Dermis microvascular lymphatic vessel endothelial cell (primary cell): ENCODE measurements at regions not wholly inside any gene's neighbourhood (a gene's known extent, or its start where the extent isn't known, plus 50 kb on each side); places are given as distances from the start of the nearest gene placed in this dataset.
A peak's percentile ranks its signal among the peaks of the same experiment; 100 is the strongest.
"Not testable (repeated sequence)": the region's sequence is repeated elsewhere in the genome, so short reads cannot be mapped to it uniquely, and the experiment has no call there.

Source experiments
- DNase-seq, 2 donors: peaks; one replicate each; pipeline versions ENCODE4 v3.0.0 to v3.0.0-alpha.2; 2010; ENCODE audit warnings: low read depth in 2 of 2

DNA sequence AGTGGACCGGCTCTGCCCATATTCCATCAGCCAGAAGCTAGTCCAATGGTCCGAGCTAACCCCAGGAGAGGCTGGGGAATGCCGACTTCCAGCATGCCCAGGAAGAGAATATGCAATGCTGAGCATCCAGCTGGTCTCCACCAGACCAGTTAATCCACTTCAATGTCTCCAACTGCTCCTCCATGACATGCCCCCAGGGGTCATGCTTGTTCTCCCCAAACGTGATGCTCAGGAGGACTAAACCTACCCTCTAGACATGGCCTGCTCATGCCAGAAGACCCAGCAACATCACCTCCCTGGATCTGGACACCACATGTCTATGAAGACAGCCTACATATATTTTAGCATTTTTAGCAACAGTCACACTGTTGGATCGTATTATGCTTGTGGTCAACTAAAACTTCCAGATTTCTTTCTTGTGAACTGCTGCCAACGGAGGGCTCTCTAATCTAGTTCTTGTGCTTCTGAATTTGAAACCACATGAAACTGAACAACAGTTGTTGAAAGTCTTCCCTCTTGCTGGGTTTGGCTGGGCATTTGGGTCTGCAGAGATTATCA is 245.1 kb downstream of the SOX9 start:
- DNase-seq: no peak

DNA sequence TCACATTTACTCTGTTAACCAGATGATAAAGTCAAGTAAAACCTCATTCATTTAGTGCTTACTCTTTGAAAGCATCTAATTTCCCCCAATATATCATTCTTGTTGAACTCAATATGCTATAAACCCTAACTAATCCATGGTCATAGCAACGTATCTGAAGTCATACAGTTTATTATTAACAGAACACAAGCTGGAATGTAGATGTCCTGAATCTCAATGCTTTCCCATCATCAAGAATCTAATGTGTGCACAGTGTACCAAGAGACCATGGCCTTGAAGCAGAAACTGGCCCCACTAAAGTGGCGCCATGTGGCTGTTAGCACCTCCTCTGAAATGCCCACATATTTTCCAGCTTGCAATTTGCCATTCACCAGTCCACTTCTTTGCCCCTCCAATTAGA is 245.8 kb downstream of the SOX9 start:
- DNase-seq: no peak

DNA sequence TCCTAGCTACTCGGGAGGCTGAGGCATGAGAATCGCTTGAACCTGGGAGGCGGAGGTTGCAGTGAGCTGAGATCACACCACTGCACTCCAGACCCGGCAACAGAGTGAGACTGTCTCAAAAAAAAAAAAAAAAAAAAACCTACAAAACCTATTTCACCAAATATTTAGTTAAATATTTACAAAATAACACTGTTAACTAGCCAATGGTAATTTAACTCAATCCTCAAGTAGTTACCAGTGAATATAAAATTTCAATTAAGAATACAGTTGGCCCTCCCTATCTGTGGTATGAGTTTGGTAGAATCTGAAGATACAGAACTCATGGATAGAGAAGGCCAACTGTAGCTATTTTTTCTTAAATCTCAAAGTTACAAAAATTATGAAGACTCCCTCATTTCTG is 247.4 kb downstream of the SOX9 start:
- no peak for DNase-seq

DNA sequence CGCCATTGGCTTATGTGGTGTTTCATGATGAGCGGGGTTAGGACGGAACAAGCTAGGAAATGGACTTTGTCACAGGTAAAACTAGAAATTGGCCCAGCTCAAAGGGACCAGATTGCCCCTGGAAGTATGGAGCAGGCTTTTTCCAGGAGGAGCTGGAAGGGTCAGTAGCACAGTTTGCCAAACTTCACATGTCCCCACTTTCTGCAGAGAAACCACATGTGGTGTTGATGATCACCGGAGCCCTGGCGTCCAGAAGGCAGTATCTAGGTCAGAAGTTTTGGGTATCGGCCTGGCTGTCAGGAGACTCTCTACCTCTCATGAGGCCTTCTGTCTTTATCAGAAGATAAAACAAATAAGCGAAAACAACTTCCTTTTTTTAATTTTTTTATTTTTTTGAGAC is 248.5 kb downstream of the SOX9 start:
- DNase-seq: no peak

DNA sequence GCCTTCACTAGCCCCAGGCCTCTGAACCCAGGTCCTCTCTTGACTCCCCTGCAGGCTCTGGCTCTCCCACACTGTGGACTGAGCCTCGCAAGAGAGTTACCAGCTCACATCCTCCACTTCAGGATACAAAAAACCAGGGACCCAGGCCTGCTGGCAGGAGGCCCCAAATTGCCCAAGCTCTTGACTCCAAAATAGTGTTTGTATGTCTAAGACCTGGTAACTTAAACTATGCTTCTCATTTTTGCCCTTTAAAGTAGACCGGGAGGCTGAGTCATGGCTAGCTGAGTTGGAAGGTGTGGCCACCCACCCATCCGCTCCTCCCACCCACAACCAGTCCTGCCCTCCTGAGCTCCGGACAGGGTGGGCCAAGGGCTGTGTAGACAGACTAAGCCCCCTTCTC is 250.0 kb downstream of the SOX9 start:
- no peak for DNase-seq

DNA sequence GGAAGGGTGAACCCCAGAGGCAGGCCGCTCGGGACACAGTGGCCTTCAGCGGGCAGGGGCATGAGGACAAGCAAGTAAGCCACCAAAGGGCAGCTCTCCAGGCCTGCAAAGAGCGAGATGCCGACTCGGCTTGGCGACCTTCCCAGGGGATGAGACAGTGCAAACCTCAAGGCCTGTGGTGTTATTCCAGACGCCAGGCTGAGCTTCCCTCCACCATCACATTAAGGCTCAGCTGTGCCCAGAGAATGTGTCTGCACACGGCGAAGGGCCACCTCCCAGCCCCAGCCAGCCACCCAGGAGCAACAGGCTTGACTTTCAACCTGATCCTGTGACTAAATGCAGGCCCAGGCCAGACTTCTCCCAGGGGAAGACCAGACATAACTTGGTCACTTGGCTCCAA is 251.4 kb downstream of the SOX9 start:
- no peak for DNase-seq

DNA sequence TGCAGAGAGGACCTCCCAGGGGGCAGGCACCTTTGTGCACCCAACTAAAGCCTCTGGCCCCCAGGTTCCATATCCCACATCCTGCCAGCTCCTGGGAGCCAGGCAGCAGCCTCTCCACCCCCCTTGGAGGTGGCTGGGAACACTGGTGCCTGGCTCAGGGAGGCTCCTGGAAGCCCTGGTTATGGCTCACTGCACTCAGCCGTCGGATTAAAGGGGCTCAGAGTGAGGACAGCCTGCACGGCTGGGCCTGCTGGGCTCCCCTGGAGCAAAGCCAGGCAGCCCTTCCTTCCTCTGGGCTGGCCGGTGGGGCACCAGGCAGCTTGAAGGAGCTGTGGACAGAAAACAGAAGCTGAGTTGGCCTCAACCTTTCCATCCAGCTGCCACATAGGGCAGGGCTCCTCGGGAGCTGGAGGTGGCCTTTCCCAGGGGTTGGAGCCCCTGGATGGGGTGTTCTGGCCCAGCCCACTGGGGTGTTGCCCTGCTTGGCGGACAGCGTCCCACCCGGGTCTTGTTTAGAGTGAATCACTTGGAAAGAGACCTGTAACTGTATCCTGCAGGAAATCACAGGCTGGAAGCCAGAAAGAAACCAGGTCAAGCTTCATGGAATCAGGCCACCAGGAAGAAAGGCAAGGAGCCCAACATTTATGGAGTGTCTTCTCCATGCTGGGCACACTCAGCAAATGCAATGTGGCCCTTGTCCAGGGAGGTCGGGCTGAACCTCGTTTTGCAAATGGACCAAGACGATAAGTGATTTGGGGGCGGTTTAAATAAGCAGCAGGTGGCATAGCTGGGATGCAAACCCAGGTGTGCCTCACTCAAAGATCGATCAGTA is 253.3 kb downstream of the SOX9 start:
- DNase-seq: peak in 1 of 2 donors; percentile 26

DNA sequence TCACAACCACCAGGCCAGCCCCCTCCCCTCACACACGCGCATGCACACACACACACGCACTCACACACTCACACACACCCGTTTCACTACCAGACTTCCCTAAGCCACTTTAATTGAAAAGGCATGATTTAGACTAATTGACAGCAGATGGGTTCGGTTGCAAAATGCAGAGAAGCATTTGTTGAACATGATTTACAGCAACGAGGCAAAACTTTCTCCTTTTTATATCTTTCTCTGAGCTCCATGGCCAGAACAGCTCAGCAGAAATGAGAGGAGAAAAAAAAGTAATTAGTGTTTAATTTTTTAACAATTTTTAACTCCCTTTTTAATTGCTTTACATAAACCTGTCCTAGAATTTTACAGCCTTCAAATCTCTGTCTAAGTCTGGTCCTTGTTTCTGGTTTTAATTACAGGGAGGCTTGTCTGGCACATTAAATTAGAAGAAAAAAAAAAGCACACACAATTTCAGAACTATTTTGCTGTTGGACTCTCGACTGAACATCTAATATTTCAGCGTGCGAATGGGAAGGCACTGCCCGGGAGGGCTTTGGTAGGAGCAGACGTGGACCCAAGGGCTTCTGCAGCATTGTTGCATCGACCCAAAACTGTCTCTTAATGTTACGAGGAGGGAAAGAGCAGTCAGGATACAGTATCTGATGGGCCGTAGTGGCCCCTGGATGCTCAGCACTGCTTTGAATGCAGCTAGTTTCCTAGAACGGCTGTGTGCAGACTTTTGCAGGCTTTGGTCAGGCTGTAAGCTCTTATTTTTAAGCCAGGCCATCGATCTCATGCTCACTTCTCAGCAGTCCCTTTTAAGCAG is 255.9 kb downstream of the SOX9 start:
- DNase-seq: no peak

DNA sequence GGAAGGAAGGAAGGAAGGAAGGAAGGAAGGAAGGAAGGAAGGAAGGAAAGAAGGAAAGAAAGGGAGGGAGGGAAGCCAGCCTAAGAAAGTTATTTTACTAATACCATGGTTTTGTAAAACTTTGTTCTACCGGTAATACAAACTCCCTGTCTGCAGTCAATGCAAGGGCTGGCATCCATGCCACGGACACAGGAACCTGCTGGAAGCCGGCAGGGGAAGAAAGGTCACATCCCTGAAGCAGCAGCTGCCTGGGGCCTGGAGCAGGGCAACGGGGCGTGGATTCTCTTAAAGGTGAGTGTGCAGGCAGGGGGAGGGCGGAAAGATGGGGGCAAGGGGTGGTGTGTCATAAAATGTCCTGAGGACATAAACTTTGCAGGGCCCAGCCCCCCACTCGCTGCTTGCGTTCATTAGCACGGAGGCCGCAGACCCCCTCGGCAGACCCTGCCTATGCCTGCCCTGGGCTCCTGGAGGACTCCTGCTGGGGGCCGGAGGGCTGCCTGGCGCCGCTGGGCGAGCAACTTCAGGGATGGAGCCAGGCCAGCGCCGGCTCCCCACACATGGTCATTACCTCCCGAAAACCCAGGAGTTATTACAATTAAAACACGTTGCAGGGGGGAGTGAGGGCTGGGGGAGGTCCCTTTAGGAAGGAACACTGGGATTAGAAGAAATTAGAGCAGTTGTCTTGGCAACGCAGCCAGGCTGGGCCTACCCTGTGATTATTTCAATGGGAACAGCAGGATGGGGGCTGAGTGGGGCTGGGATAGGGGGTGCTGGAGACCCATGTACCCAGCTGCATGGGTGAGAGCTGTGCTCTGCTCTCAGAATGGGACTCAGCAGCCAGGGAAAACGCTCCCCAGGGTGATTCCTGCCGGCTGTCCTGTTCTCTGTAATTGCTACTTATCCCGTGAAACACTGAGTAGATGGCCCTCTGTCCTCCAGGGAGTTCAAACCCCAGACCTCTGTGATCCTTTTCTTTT is 257.9 kb downstream of the SOX9 start:
- no peak for DNase-seq

DNA sequence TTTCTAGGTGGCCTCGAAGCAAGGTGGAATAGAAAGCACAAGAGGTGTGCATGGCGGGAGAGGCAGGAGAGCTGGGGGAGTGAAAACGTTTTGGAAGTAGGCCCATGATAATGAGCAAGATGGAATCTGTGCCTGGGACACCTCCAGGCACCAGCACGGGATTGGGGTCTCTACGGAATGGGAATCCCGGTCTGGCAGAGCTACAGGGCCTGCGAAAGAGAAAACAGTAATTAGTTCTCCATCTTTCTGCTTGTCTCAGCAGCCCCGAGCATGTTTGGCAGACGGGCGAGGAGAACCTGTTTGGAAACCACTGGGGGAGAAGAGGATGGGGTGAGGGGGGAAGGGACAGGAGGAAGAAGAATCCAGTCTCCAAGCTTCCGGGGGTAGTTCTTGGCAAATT is 258.7 kb downstream of the SOX9 start:
- no peak for DNase-seq

DNA sequence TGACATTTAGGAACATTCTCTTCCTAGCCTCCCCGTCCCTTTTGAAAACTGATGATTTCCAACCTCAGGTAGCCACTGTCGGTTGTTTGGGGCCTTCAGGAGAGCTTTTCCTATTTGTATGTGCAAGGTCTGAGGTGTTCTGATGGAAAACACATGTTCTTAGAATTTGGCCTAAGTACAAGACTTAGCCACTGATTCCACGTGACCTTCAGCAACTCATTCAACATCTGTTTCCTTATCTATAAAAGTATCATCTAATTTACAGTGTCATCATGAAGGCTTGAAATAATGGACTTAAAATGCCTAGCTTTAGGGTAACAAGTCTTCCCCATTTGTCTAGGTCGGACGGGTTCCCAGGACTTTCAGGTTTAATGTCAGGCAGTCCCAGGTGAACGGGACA is 259.3 kb downstream of the SOX9 start:
- no peak for DNase-seq

DNA sequence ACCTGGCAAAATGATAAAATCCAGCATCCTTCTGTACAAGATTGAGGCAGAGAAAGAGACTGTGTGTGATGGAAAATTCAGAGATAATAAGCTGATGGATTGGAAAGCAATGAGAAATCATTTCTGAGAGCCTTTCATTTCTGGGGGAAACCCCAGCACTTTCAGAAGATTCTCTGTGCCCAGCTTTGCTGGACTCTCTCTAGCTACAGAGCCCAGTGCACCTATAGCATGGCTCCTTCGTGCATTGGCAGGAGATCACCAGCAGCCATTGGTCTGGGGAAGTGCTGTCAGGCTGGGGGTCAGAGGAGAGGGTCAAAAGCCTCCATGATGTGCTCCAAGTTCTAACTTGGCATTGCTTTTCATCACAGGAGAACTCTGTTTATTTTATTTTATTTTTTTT is 259.9 kb downstream of the SOX9 start:
- no peak for DNase-seq

DNA sequence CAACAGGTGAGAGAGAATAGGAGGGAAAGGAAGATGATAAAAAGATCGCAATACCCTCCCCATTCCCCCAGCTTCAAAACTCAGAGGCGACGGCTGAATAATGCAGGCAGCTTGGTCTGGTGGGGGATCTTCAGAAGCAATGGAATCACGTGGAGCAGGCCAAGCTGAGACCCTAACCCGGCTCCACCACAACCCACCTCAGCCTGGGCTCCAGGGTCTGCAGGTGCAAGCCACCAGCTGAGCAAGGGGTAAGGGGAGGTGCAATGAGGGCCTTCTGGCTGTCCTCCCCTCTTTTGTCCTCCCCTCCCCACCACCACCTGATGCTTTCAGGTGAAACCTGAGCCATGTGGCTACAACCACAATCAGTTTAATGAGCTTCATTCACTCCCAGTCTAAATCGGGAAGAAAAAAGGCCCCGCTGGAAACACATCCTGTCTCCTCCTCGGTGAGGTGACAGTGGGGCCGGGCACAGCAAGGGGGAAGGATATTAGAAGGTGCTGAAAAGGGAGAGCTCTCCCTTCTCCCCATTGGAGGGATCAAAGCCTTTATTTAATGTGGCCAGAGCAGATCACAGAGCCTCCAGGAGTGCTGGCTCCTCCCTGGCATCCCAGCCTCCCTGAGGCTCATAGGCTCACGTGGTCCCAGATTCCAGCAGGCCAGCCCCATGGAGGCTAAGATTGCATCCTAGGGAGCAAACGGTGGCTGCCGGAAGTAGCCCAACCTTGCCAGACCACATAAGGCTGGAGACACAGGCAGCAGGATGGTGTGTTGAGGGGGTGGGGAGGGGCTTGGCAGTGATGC is 261.0 kb downstream of the SOX9 start:
- no peak for DNase-seq

DNA sequence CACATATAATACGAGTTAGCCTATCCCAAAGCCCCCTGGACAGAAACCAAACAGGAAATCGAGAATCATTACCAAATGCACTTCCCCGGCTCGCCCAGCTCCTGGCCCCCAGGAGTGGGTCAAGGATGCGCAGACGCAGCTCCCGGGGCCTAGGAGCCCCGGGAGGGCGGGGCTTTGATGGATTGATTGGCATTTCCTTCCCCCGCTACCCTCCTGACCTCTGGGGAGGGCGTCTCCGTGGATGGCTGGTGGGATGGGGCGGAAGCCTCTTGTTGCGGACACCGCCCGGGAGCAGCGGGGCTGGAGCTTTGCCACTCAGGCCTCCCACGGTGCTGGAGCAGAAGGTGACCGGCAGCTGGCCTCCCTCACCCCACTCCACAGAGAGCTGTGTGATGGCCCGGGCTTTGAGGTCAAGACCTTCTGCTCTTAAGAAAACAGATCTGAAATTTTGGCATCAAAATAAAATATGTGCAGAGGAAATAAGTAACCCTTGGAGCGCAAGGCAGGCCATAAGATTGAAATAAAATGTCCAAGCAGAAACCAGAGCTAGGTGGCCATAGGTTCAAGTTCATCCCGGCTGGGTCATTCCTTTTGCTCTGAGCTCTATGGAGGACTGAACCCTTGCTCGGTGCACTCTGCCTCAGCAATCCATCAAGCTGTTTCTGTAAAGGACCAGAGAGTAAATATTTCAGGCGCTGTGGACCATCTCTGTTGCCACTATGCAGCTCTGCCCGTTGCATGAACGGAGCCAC is 262.3 kb downstream of the SOX9 start:
- no peak for DNase-seq

DNA sequence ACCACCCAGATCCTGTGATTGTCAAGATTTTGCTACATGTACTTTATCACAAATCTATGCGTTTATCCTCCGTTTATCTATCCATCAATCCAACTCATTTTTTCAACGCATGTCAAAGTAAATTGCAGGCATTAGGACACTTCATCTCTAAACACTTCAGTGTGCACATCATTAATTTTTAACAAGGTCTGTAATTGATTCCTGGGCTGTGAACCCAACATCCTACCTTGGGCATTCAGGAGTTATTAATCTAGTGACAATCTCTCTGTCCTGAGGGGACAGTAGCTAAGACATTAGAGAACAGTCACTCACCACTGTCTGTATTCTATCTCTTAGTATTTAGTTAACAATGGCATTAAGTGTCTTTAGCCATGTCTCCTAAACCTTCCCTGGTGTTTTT is 264.7 kb downstream of the SOX9 start:
- no peak for DNase-seq

DNA sequence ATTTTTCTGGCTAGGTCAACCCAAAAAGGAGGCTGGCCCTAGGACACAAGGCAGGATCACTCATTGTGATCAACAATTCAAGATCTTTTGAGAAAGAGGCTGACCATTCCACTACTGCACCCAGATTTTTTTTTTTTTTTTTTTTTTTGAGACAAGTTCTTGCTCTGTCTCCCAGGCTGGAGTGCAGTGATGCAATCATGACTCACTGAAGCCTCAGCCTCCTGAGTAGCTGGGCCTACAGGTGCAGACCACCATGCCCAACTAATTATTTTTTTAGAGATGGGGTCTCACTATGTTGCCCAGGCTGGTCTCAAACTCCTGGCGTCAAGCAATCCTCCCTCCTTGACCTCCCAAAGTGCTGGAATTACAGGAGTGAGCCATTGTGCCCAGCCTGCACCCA is 265.4 kb downstream of the SOX9 start:
- not testable (repeated sequence) for DNase-seq

DNA sequence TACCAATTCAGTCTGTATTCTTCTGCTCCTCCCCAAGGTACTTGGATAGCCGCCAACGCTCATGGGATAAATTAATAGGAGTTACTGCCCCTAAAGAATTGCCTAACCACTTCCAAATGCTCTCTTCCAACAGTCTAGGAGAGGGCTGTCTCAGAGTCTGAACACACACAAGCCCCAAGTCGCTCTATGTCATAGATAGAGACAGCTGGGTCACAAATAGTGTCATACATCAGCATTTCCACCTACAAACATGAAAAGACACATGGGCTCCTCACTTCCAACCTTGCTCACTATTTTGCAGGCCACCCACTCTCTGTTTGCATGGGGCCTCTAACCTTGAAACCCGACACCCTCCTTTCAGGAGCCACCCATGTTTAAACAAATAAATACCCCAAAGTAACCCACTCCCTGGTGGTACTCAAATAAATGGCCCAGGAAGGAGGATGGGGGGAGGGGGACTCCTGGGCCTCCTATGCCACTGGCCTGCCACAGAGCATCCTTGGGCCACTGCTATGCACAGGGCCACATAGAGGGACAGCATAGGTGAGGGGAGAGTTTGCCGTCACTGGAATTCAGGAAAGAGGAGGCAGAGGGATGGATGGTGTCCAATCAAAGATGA is 265.9 kb downstream of the SOX9 start:
- no peak for DNase-seq

DNA sequence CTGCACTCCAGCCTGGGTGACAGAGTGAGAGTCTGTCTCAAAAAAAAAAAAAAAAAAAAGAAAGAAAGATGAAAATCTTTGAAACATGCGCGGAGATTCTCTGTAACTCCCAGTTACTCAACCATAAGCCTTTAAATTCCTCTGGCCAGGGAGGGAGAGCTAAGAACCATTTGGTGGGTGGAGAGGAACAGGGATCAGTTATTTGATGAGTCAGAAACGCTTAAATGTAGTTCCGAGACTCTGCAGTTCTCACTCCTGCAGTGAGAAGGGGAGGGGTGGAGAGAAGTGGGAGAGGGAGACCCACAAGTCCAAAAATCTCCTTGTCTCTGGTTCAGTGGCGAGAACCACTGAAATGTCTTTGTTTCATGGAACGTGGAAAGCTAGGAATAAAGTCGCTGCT is 266.7 kb downstream of the SOX9 start:
- no peak for DNase-seq

DNA sequence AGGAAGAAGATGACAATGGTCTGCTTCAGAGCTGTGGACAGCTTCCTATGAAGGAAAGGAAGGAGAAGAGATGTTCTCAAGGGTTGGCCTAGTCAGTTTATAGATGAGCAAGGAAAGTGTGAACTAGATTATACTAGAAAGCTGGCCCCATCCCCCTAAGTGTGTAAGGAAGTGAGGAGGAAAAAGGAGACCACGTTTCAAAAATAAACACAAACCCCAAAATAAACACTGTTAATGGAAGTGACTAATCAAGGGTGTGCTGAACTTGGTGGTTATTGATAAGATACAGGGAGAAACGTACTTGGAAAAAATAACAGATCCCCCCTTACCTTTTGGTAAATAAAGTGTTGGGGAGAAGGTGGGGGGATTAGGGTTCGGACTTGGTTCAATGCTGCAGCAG is 267.1 kb downstream of the SOX9 start:
- DNase-seq: no peak
